CD14-positive monocyte (primary cell): ENCODE measurements at regions not wholly inside any gene's neighbourhood (a gene's known extent, or its start where the extent isn't known, plus 50 kb on each side); places are given as distances from the start of the nearest gene placed in this dataset.

Experiments used
- DNase-seq, 3 donors: peaks; one replicate each; pipeline ENCODE4 v3.0.0-alpha.2; 2011 to 2022
- H2AFZ ChIP-seq: 2 replicates; pipeline ENCODE4 v1.6.0; 2012; ENCODE audit warnings: mild to moderate bottlenecking, low read depth, low read length, inconsistent platforms; ENCODE audit not compliant: insufficient read depth, poor library complexity, severe bottlenecking
- H3K27ac ChIP-seq, 2 donors: 1 replicate in 1 of 2; 2 replicates in 1 of 2; pipeline ENCODE4 v1.5.1; 2012 to 2013; ENCODE audit warnings: low read length in 2 of 2, control low read depth in 1 of 2, inconsistent platforms in 1 of 2, low read depth in 1 of 2, mild to moderate bottlenecking in 1 of 2
- H3K27me3 ChIP-seq, 2 donors: one replicate each; pipeline versions ENCODE4 v1.6.0 to v1.6.1; 2011 to 2013; ENCODE audit warnings: low read length in 2 of 2; ENCODE audit not compliant: control insufficient read depth in 2 of 2, insufficient read depth in 2 of 2
- H3K36me3 ChIP-seq, 2 donors: replicated peaks in 1 of 2; 1 replicate in 1 of 2; 2 replicates in 1 of 2; pipeline versions ENCODE4 v1.5.1 to v1.6.1; 2012 to 2013; ENCODE audit warnings: low read length in 2 of 2, control low read depth in 1 of 2, inconsistent platforms in 1 of 2, mild to moderate bottlenecking in 1 of 2; ENCODE audit not compliant: insufficient read depth in 2 of 2, control insufficient read depth in 1 of 2
- H3K4me1 ChIP-seq, 2 donors: 1 replicate in 1 of 2; 2 replicates in 1 of 2; pipeline versions ENCODE4 v1.5.1 to v1.6.1; 2012 to 2013; ENCODE audit warnings: low read length in 2 of 2, control low read depth in 1 of 2, inconsistent platforms in 1 of 2, mild to moderate bottlenecking in 1 of 2, moderate library complexity in 1 of 2; ENCODE audit not compliant: insufficient read depth in 2 of 2, control insufficient read depth in 1 of 2
- H3K4me2 ChIP-seq: replicated peaks from 2 replicates; pipeline ENCODE3; 2012; ENCODE audit warnings: low read length, moderate library complexity, mild to moderate bottlenecking; ENCODE audit not compliant: poor library complexity, severe bottlenecking; ENCODE audit errors: extremely low read depth
- H3K4me3 ChIP-seq, 3 experiments: fragments of 200-600 bp in 1 of 3; sonication (generic) in 1 of 3; replicated peaks in 1 of 3; 1 replicate in 2 of 3; 2 replicates in 1 of 3; pipeline ENCODE4 v1.5.1; 2011 to 2013; ENCODE audit warnings: low read length in 3 of 3, mild to moderate bottlenecking in 3 of 3, control low read depth in 2 of 3, low read depth in 2 of 3, inconsistent platforms in 1 of 3, moderate library complexity in 1 of 3
- H3K79me2 ChIP-seq: 2 replicates; pipeline ENCODE4 v1.6.0; 2012; ENCODE audit warnings: mild to moderate bottlenecking, control low read depth, inconsistent platforms, low read length, moderate library complexity; ENCODE audit not compliant: insufficient read depth
- H3K9ac ChIP-seq: 2 replicates; pipeline ENCODE4 v1.6.0; 2017; ENCODE audit warnings: low read length, mild to moderate bottlenecking; ENCODE audit not compliant: insufficient read depth, poor library complexity, severe bottlenecking
- H3K9me3 ChIP-seq, 2 donors: replicated peaks in 1 of 2; 1 replicate in 1 of 2; 2 replicates in 1 of 2; pipeline versions ENCODE4 v1.5.1 to v1.6.1; 2012 to 2013; ENCODE audit warnings: low read length in 2 of 2, control low read depth in 1 of 2; ENCODE audit not compliant: control insufficient read depth in 1 of 2, insufficient read depth in 1 of 2
- H4K20me1 ChIP-seq: 2 replicates; pipeline ENCODE4 v1.6.0; 2012; ENCODE audit warnings: mild to moderate bottlenecking, low read length, control low read depth, moderate library complexity; ENCODE audit not compliant: insufficient read depth
- H3K27ac Mint-ChIP-seq, 7 donors: one replicate each; pipeline ENCODE4 v1.8.0; 2020; ENCODE audit warnings: mild to moderate bottlenecking in 7 of 7, mixed read lengths in 7 of 7, moderate library complexity in 6 of 7, inconsistent platforms in 2 of 7
- H3K27me3 Mint-ChIP-seq, 3 donors: one replicate each; pipeline ENCODE4 v1.8.0; 2021 to 2022; ENCODE audit warnings: low read depth in 3 of 3, mild to moderate bottlenecking in 3 of 3, mixed read lengths in 3 of 3, moderate library complexity in 3 of 3, inconsistent platforms in 1 of 3
- H3K36me3 Mint-ChIP-seq, 2 donors: one replicate each; pipeline ENCODE4 v1.8.0; 2020; ENCODE audit warnings: mixed read lengths in 2 of 2, inconsistent platforms in 1 of 2, mild to moderate bottlenecking in 1 of 2
- H3K4me1 Mint-ChIP-seq: one replicate; pipeline ENCODE4 v1.8.0; 2020; ENCODE audit warnings: mild to moderate bottlenecking, mixed read lengths
- H3K4me3 Mint-ChIP-seq, 2 donors: one replicate each; pipeline ENCODE4 v1.8.0; 2020; ENCODE audit warnings: mild to moderate bottlenecking in 2 of 2, mixed read lengths in 2 of 2, moderate library complexity in 1 of 2
- H3K9me3 Mint-ChIP-seq, 7 donors: one replicate each; pipeline ENCODE4 v1.8.0; 2020 to 2022; ENCODE audit warnings: mixed read lengths in 7 of 7, mild to moderate bottlenecking in 6 of 7, moderate library complexity in 6 of 7, inconsistent platforms in 2 of 7
- CTCF ChIP-seq: fragments of 200-600 bp; IDR thresholded peaks from one replicate; pipeline ENCODE4 v1.8.0; 2022; ENCODE audit warnings: antibody characterized with exemption, mild to moderate bottlenecking
- WGBS: methylation state at CpG from one replicate; pipeline ENCODE4 v1.1.5; 2013; ENCODE audit warnings: missing lambda C conversion rate; ENCODE audit not compliant: insufficient coverage; 5-methylcytosine and 5-hydroxymethylcytosine counted together
- intact Hi-C, 2 donors: fragments of 100-400 bp; cut with micrococcal nuclease; formaldehyde crosslinking; loops; one replicate each; pipeline versions ENCODE4 v1.15.0 to v1.15.1; 2023

- no peak for TF ChIP-seq CTCF
- H3K4me1 Mint-ChIP-seq, result no peaks in the 10 kb centered on the region
- no peaks in the 10 kb centered on the region for H3K36me3 Mint-ChIP-seq
- Histone ChIP-seq H3K4me3 (no peak overlapping the region), H3K9me3 (peaks cover 20 to 34% of the 10 kb centered on the region in 2 donors), H3K9ac (no peak overlapping the region), H2AFZ (no peak overlapping the region), H3K36me3 (no peaks in the 10 kb centered on the region), H3K4me2 (no peak overlapping the region), H3K79me2 (no peaks in the 10 kb centered on the region), H3K4me1 (no peaks in the 10 kb centered on the region), H3K27me3 (no peaks in the 10 kb centered on the region), H4K20me1 (no peaks in the 10 kb centered on the region), H3K27ac (no peak overlapping the region)
- no peaks in the 10 kb centered on the region for H3K27me3 Mint-ChIP-seq
- 91% methylated on average over 3 of the region's 6 CpGs for WGBS
- DNase-seq, result no peak
- intact Hi-C loops, result no loop called here
- no peak overlapping the region for H3K27ac Mint-ChIP-seq
- H3K4me3 Mint-ChIP-seq, result no peak overlapping the region
- peaks cover 1 to 18% (median 9%) of the 10 kb centered on the region in 7 donors for H3K9me3 Mint-ChIP-seq
Measured at GRCh38 chr15:27685644-27686043, 413.5 kb downstream of the OCA2 start.

GRCh38 chr15:27683121-27683520, 416.0 kb downstream of the OCA2 start:
- Histone ChIP-seq H3K27ac (no peak overlapping the region), H3K4me1 (no peaks in the 10 kb centered on the region), H3K4me2 (no peak overlapping the region), H3K4me3 (no peak overlapping the region), H3K9me3 (peaks cover 13 to 22% of the 10 kb centered on the region in 2 donors), H3K36me3 (no peaks in the 10 kb centered on the region), H3K79me2 (no peaks in the 10 kb centered on the region), H3K27me3 (no peaks in the 10 kb centered on the region), H2AFZ (no peak overlapping the region), H4K20me1 (no peaks in the 10 kb centered on the region), H3K9ac (no peak overlapping the region)
- TF ChIP-seq CTCF, result no peak
- no peak overlapping the region for H3K4me3 Mint-ChIP-seq
- 83% methylated on average over 3 of the region's 3 CpGs for WGBS
- H3K36me3 Mint-ChIP-seq, result no peaks in the 10 kb centered on the region
- H3K9me3 Mint-ChIP-seq, result peaks cover under 1 to 10% (median 6%) of the 10 kb centered on the region in 7 donors
- H3K27me3 Mint-ChIP-seq, result peaks cover 0 to 4% (median 3%) of the 10 kb centered on the region in 3 donors
- H3K27ac Mint-ChIP-seq, result no peak overlapping the region
- DNase-seq, result no peak
- no peaks in the 10 kb centered on the region for H3K4me1 Mint-ChIP-seq
- intact Hi-C loops, result no loop called here
